WTC11 (cell line): ENCODE measurements at regions not wholly inside any gene's neighbourhood (a gene's known extent, or its start where the extent isn't known, plus 50 kb on each side); places are given as distances from the start of the nearest gene placed in this dataset.

Experiments
- ATAC-seq: fragments of 200-7000 bp; cut with Tn5 transposase; 2 replicates; pipeline ENCODE4 v1.10.0; 2021; ENCODE audit warnings: mild to moderate bottlenecking, moderate library complexity
- CTCF ChIA-PET: fragments of 300-600 bp; sonication (Branson Sonifier 250); formaldehyde crosslinking; loops from one replicate; lab custom pipeline; 2021; ENCODE audit warnings: antibody characterized with exemption; lab: Charles Lee
- POLR2A ChIA-PET: fragments of 350-600 bp; sonication (Branson Sonifier 250); formaldehyde crosslinking; loops from one replicate; lab custom pipeline; 2021; ENCODE audit warnings: antibody characterized with exemption; lab: Charles Lee
- DNase-seq: peaks from one replicate; pipeline ENCODE4 v3.0.0; 2021; ENCODE audit warnings: low spot score
- H3K27ac Mint-ChIP-seq: 2 replicates; pipeline ENCODE4 v1.8.0; 2021; ENCODE audit warnings: mixed read lengths
- H3K27me3 Mint-ChIP-seq: 2 replicates; pipeline ENCODE4 v1.8.0; 2021; ENCODE audit warnings: low read depth, mild to moderate bottlenecking, moderate library complexity, mixed read lengths
- H3K36me3 Mint-ChIP-seq: 2 replicates; pipeline ENCODE4 v1.8.0; 2021; ENCODE audit warnings: mixed read lengths
- H3K4me1 Mint-ChIP-seq: 2 replicates; pipeline ENCODE4 v1.8.0; 2022; ENCODE audit warnings: mixed read lengths
- H3K4me3 Mint-ChIP-seq: 2 replicates; pipeline ENCODE4 v1.8.0; 2021; ENCODE audit warnings: mild to moderate bottlenecking, moderate library complexity, mixed read lengths
- H3K9me3 Mint-ChIP-seq: 2 replicates; pipeline ENCODE4 v1.8.0; 2021; ENCODE audit warnings: mixed read lengths
- ATF1 ChIP-seq: sonication (generic); formaldehyde crosslinking; IDR thresholded peaks from 2 replicates; pipeline ENCODE4 v1.8.1; 2023; ENCODE audit warnings: mild to moderate bottlenecking, moderate library complexity, missing genetic modification reagents
- CREB1 ChIP-seq: sonication (generic); formaldehyde crosslinking; IDR thresholded peaks from 2 replicates; pipeline ENCODE4 v1.8.0; 2023; ENCODE audit warnings: mild to moderate bottlenecking, missing genetic modification reagents
- EMX1 ChIP-seq: fragments of 250-450 bp; sonication (Bioruptor Pico); IDR thresholded peaks from 2 replicates; pipeline ENCODE4 v1.8.0; 2021; ENCODE audit warnings: mild to moderate bottlenecking
- KAT7 ChIP-seq: sonication (generic); formaldehyde crosslinking; IDR thresholded peaks from 2 replicates; pipeline ENCODE4 v1.8.1; 2023; ENCODE audit warnings: missing genetic modification reagents, mild to moderate bottlenecking, borderline replicate concordance
- MXD4 ChIP-seq: fragments of 250-450 bp; sonication (Bioruptor Pico); IDR thresholded peaks from 2 replicates; pipeline ENCODE4 v1.8.0; 2021; ENCODE audit warnings: mild to moderate bottlenecking, moderate library complexity, borderline replicate concordance
- NFATC4 ChIP-seq: fragments of 250-450 bp; sonication (Bioruptor Pico); IDR thresholded peaks from 2 replicates; pipeline ENCODE4 v1.9.0; 2021; ENCODE audit warnings: mild to moderate bottlenecking
- NFYB ChIP-seq: sonication (generic); formaldehyde crosslinking; conservative IDR thresholded peaks from 2 replicates; pipeline ENCODE4 v1.8.0; 2022; ENCODE audit warnings: low read depth, missing genetic modification reagents
- NR1H2 ChIP-seq: sonication (generic); formaldehyde crosslinking; IDR thresholded peaks from 2 replicates; pipeline ENCODE4 v1.9.0; 2021; ENCODE audit warnings: mild to moderate bottlenecking, moderate library complexity, missing genetic modification reagents
- NR3C1 ChIP-seq: sonication (generic); formaldehyde crosslinking; conservative IDR thresholded peaks from 2 replicates; pipeline ENCODE4 v1.8.1; 2023; ENCODE audit warnings: low read depth, mild to moderate bottlenecking, missing genetic modification reagents
- RELA ChIP-seq: sonication (generic); formaldehyde crosslinking; IDR thresholded peaks from 2 replicates; pipeline ENCODE4 v1.8.1; 2022; ENCODE audit warnings: missing genetic modification reagents, mild to moderate bottlenecking, borderline replicate concordance
- RORB ChIP-seq: fragments of 250-450 bp; sonication (Bioruptor Pico); IDR thresholded peaks from 2 replicates; pipeline ENCODE4 v1.9.0; 2021; ENCODE audit warnings: mild to moderate bottlenecking
- TCF7 ChIP-seq: sonication (generic); formaldehyde crosslinking; IDR thresholded peaks from 2 replicates; pipeline ENCODE4 v1.8.0; 2022; ENCODE audit warnings: mild to moderate bottlenecking, low read depth, missing genetic modification reagents, moderate library complexity
- TEAD1 ChIP-seq: sonication (generic); formaldehyde crosslinking; IDR thresholded peaks from 2 replicates; pipeline ENCODE4 v1.8.0; 2022; ENCODE audit warnings: mild to moderate bottlenecking, missing genetic modification reagents
- ZBTB21 ChIP-seq: sonication (generic); formaldehyde crosslinking; IDR thresholded peaks from 2 replicates; pipeline ENCODE4 v1.8.1; 2023; ENCODE audit warnings: mild to moderate bottlenecking, missing genetic modification reagents, borderline replicate concordance
- ZNF121 ChIP-seq: sonication (generic); formaldehyde crosslinking; IDR thresholded peaks from 2 replicates; pipeline ENCODE4 v1.8.0; 2023; ENCODE audit warnings: missing genetic modification reagents
- ZNF219 ChIP-seq: sonication (generic); formaldehyde crosslinking; IDR thresholded peaks from 2 replicates; pipeline ENCODE4 v1.8.0; 2023; ENCODE audit warnings: missing genetic modification reagents, mild to moderate bottlenecking, borderline replicate concordance
- ZNF263 ChIP-seq: sonication (generic); formaldehyde crosslinking; IDR thresholded peaks from 2 replicates; pipeline ENCODE4 v1.8.1; 2022; ENCODE audit warnings: low read depth, mild to moderate bottlenecking, moderate library complexity, missing genetic modification reagents
- TF ChIP-seq, protein P1 (sequence below): sonication (generic); formaldehyde crosslinking; IDR thresholded peaks from 2 replicates; pipeline ENCODE4 v1.8.1; 2023; ENCODE audit warnings: mild to moderate bottlenecking, moderate library complexity, missing genetic modification reagents
- TF ChIP-seq, protein P2 (sequence below): fragments of 250-450 bp; sonication (Bioruptor Pico); IDR thresholded peaks from 2 replicates; pipeline ENCODE4 v1.9.0; 2021; ENCODE audit warnings: mild to moderate bottlenecking
- TF ChIP-seq, protein P3 (sequence below): sonication (generic); formaldehyde crosslinking; IDR thresholded peaks from 2 replicates; pipeline ENCODE4 v1.8.0; 2023; ENCODE audit warnings: missing genetic modification reagents
- TF ChIP-seq, protein P4 (sequence below): sonication (generic); formaldehyde crosslinking; IDR thresholded peaks from 2 replicates; pipeline ENCODE4 v1.8.1; 2023; ENCODE audit warnings: mild to moderate bottlenecking, missing genetic modification reagents
- TF ChIP-seq, protein P5 (sequence below): fragments of 250-450 bp; sonication (Bioruptor Pico); IDR thresholded peaks from 2 replicates; pipeline ENCODE4 v1.9.0; 2021; ENCODE audit warnings: moderate library complexity, mild to moderate bottlenecking, inconsistent platforms, borderline replicate concordance
- TF ChIP-seq, protein P6 (sequence below): sonication (generic); formaldehyde crosslinking; IDR thresholded peaks from 2 replicates; pipeline ENCODE4 v1.8.0; 2023; ENCODE audit warnings: missing genetic modification reagents, mild to moderate bottlenecking, borderline replicate concordance
- TF ChIP-seq, protein P7 (sequence below): fragments of 250-450 bp; sonication (Bioruptor Pico); conservative IDR thresholded peaks from 2 replicates; pipeline ENCODE4 v1.9.0; 2021; ENCODE audit warnings: mild to moderate bottlenecking

DNA sequence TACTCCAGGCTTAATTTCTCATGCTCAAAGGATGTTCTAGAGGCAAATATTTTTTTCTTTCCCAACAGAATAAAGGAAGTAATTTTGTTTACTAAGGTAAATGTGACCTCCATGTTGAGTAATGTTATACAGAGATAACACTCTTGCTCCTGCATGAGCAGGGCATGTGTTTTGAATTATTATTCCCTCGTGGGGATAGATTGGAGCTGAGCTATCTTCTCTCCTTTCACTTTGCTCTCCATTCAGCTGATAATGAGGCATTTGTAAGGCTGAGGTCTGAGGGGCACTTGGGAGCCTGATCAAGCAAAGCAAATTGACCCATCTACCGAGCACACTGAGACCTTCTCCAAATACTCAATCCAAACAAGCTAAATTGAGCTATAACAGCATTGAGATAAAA lies 50.7 kb upstream of the GHITM start:
- Mint-ChIP-seq H3K36me3 (no peaks in the 10 kb centered on the region), H3K9me3 (peaks cover 12% of the 10 kb centered on the region), H3K4me3 (no peak overlapping the region), H3K27ac (no peak overlapping the region), H3K27me3 (peaks cover 5% of the 10 kb centered on the region), H3K4me1 (peaks cover 6% of the 10 kb centered on the region)
- POLR2A ChIA-PET: no interaction called here
- TF ChIP-seq CREB1 (CRISPR knock-in tag) (no peak), RELA (no peak), RORB (CRISPR knock-in tag) (no peak), EMX1 (CRISPR knock-in tag) (no peak), ZBTB21 (CRISPR knock-in tag) (no peak), ZNF263 (CRISPR knock-in tag) (no peak), TEAD1 (CRISPR knock-in tag) (no peak), NFATC4 (CRISPR knock-in tag) (no peak), ZNF121 (CRISPR knock-in tag) (no peak), NFYB (CRISPR knock-in tag) (no peak), NR3C1 (CRISPR knock-in tag) (no peak), MXD4 (CRISPR knock-in tag) (no peak)
- TF ChIP-seq, protein P1, sequence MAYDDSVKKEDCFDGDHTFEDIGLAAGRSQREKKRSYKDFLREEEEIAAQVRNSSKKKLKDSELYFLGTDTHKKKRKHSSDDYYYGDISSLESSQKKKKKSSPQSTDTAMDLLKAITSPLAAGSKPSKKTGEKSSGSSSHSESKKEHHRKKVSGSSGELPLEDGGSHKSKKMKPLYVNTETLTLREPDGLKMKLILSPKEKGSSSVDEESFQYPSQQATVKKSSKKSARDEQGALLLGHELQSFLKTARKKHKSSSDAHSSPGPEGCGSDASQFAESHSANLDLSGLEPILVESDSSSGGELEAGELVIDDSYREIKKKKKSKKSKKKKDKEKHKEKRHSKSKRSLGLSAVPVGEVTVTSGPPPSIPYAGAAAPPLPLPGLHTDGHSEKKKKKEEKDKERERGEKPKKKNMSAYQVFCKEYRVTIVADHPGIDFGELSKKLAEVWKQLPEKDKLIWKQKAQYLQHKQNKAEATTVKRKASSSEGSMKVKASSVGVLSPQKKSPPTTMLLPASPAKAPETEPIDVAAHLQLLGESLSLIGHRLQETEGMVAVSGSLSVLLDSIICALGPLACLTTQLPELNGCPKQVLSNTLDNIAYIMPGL (CRISPR knock-in tag): no peak
- TF ChIP-seq, protein P2, sequence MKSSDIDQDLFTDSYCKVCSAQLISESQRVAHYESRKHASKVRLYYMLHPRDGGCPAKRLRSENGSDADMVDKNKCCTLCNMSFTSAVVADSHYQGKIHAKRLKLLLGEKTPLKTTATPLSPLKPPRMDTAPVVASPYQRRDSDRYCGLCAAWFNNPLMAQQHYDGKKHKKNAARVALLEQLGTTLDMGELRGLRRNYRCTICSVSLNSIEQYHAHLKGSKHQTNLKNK (CRISPR knock-in tag): no peak
- TF ChIP-seq, protein P3, sequence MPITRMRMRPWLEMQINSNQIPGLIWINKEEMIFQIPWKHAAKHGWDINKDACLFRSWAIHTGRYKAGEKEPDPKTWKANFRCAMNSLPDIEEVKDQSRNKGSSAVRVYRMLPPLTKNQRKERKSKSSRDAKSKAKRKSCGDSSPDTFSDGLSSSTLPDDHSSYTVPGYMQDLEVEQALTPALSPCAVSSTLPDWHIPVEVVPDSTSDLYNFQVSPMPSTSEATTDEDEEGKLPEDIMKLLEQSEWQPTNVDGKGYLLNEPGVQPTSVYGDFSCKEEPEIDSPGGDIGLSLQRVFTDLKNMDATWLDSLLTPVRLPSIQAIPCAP: no peak
- ATAC-seq: no peak
- DNase-seq: no peak
- CTCF ChIA-PET: interaction anchor here (1.1 kb wide), 1 partner anchor 9 kb away, joined by 3 read pairs; no protein-coding TSS in a partner anchor

DNA sequence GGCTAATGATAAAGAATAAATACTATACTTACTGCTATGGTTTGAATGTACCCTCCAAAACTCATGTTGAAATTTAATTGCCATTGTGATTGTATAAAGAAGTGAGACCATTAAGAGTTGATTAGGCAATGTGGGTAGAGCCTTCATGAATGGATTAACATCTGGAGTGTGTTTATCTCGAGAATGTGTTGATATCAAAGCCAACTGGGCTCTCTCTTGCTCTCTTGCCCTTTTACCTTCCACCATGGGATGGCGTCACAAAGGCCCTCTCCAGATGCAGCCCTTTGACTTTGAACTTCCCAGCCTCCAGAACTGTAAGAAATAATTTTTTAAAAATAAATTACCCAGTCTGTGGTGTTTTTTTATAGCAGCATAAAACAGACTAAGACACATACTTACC lies 50.1 kb upstream of the GHITM start:
- CTCF ChIA-PET: interaction anchor here (1.1 kb wide), 1 partner anchor 9 kb away, joined by 3 read pairs; no protein-coding TSS in a partner anchor
- TF ChIP-seq, protein P4, sequence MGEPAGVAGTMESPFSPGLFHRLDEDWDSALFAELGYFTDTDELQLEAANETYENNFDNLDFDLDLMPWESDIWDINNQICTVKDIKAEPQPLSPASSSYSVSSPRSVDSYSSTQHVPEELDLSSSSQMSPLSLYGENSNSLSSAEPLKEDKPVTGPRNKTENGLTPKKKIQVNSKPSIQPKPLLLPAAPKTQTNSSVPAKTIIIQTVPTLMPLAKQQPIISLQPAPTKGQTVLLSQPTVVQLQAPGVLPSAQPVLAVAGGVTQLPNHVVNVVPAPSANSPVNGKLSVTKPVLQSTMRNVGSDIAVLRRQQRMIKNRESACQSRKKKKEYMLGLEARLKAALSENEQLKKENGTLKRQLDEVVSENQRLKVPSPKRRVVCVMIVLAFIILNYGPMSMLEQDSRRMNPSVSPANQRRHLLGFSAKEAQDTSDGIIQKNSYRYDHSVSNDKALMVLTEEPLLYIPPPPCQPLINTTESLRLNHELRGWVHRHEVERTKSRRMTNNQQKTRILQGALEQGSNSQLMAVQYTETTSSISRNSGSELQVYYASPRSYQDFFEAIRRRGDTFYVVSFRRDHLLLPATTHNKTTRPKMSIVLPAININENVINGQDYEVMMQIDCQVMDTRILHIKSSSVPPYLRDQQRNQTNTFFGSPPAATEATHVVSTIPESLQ (CRISPR knock-in tag): no peak
- TF ChIP-seq NR1H2 (no peak), KAT7 (CRISPR knock-in tag) (no peak), ATF1 (no peak), ZNF219 (CRISPR knock-in tag) (no peak), TCF7 (CRISPR knock-in tag) (no peak)
- TF ChIP-seq, protein P5, sequence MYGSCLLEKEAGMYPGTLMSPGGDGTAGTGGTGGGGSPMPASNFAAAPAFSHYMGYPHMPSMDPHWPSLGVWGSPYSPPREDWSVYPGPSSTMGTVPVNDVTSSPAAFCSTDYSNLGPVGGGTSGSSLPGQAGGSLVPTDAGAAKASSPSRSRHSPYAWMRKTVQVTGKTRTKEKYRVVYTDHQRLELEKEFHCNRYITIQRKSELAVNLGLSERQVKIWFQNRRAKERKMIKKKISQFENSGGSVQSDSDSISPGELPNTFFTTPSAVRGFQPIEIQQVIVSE (CRISPR knock-in tag): no peak
- TF ChIP-seq, protein P6, sequence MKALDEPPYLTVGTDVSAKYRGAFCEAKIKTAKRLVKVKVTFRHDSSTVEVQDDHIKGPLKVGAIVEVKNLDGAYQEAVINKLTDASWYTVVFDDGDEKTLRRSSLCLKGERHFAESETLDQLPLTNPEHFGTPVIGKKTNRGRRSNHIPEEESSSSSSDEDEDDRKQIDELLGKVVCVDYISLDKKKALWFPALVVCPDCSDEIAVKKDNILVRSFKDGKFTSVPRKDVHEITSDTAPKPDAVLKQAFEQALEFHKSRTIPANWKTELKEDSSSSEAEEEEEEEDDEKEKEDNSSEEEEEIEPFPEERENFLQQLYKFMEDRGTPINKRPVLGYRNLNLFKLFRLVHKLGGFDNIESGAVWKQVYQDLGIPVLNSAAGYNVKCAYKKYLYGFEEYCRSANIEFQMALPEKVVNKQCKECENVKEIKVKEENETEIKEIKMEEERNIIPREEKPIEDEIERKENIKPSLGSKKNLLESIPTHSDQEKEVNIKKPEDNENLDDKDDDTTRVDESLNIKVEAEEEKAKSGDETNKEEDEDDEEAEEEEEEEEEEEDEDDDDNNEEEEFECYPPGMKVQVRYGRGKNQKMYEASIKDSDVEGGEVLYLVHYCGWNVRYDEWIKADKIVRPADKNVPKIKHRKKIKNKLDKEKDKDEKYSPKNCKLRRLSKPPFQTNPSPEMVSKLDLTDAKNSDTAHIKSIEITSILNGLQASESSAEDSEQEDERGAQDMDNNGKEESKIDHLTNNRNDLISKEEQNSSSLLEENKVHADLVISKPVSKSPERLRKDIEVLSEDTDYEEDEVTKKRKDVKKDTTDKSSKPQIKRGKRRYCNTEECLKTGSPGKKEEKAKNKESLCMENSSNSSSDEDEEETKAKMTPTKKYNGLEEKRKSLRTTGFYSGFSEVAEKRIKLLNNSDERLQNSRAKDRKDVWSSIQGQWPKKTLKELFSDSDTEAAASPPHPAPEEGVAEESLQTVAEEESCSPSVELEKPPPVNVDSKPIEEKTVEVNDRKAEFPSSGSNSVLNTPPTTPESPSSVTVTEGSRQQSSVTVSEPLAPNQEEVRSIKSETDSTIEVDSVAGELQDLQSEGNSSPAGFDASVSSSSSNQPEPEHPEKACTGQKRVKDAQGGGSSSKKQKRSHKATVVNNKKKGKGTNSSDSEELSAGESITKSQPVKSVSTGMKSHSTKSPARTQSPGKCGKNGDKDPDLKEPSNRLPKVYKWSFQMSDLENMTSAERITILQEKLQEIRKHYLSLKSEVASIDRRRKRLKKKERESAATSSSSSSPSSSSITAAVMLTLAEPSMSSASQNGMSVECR (CRISPR knock-in tag): no peak
- TF ChIP-seq, protein P7, sequence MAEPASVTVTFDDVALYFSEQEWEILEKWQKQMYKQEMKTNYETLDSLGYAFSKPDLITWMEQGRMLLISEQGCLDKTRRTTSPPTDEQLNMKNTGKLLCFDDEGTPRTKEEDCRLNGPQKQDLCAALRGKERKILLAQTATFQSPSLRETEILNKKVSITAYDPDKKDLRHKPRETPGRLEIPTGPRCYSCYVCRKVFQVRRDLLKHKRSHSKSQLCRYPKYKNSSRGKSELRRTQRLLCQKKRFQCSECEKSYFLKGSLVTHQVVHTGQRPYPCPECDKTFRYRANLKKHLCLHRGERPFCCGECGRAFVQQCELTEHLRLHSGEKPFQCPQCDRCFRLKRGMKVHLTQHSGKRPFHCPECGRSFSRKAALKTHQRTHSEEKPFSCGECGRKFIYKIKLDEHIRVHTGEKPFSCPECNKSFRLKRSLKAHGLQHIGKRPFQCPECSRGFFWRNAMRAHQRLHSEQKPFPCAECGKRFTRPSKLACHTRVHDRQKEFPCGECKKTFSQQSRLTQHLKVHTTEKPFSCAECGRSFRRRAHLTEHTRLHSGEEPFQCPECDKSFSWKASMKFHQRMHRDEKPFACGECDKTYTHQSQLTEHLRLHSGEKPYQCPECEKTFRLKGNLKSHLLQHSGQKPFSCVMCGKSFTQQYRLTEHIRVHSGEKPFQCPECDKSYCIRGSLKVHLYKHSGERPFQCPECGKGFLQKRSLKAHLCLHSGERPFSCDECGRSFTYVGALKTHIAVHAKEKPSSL: no peak

More for the DNA sequence above, 50.1 kb upstream of the GHITM start:
- POLR2A ChIA-PET: no interaction called here
- DNase-seq (no peak), ATAC-seq (no peak)
- Mint-ChIP-seq H3K9me3 (peaks cover 7% of the 10 kb centered on the region), H3K27ac (no peak overlapping the region), H3K4me1 (peaks cover 6% of the 10 kb centered on the region), H3K36me3 (no peaks in the 10 kb centered on the region), H3K4me3 (no peak overlapping the region), H3K27me3 (peaks cover 5% of the 10 kb centered on the region)
